NCI-H146 treated with DMSO at 0.1 percent for 48 hours (cell line): ENCODE measurements at regions not wholly inside any gene's neighbourhood (a gene's known extent, or its start where the extent isn't known, plus 50 kb on each side); places are given as distances from the start of the nearest gene placed in this dataset.
A peak's percentile ranks its signal among the peaks of the same experiment; 100 is the strongest.

Experiments used
- DNase-seq: peaks from one replicate; lab custom pipeline; 2025; ENCODE audit not compliant: unreplicated experiment; lab: John Stamatoyannopoulos, UW

GRCh38 chr6:23339268-23339667 is 769.9 kb downstream of the HDGFL1 start:
- DNase-seq = no peak

DNA sequence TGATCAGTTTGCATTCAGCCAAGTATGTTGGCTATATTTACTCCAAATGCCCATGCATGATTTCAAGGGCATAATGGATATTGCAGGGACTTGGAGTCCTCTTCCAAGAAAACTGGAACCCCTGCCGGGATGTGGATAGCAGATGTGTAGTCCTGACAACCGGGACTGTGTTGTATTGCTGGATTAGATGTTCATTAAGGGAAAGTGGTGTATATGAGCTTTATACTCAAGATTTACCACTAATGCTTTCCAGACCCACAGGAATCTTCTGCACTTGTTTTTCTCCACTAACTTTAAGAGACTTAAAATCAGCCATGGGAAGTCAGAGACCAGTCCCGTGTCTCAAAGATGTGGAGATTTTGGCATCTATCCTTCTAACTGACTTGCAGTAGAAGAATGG is 770.9 kb downstream of the HDGFL1 start:
- DNase-seq = no peak

- no peak for DNase-seq
Measured at GRCh38 chr6:23343610-23344306, 774.4 kb downstream of the HDGFL1 start.

GRCh38 chr6:23348185-23348584 is 777.8 kb upstream of the NRSN1 start:
- no peak for DNase-seq

DNA sequence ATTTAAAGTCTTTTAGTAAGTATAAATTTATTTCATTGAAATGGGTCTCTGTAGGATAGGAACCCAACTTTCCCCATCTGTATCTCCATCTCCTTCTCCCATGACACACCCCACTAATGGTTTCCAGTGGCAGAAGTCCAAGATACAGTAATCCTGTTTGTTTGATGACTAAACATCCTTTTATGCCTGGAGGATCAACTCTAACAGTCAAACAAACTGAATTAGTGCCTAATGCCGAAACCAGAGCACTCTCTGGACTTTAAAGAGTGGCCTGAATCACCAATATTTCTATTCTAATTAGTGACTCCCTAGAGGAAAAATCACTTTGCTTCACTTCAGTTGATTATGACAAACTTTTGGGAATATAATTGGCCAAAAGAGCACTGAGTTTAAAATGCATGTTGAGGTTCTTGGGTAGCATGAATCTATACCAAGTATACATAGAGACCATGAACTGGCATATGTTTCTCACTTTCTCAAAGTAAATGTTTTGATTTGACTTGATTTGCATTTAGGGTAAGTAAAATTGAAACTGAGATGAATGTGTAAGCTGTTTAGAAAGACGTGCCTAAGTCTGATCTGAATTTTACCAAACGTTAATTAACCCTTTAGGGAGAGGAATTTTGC is 776.4 kb upstream of the NRSN1 start:
- peak; percentile 47 for DNase-seq

DNA sequence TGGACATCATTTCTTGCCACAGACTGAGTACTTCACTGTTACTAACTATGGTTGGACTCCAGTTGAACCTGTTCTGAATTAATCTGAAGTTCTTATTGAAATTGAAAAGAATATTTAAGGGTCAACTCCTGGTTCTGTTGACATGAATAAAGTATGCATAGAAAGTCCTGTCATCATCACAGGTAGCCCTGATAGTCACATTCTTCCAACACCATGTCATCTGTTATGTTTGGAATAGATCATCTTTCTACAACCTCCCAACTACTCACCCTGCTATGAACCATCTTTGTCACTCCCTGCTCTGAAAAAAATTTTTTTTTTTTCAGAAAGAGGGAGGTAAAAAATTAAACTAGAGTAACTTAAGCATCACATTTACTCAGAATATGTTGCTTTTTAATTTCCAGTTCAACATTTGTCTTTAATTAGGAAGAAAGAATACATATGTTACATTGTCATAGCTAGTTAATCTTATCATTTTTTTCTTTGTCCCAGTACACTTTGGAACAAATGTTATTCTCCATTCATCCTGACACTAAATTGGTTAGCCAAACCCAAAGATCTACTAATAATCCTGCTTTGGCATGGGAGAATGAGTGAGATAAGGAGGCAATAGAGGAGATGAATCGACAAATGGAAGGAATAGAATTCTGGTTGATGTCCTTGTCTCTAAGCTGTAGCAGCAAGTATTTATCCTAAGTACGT is 775.1 kb upstream of the NRSN1 start:
- DNase-seq = no peak

DNA sequence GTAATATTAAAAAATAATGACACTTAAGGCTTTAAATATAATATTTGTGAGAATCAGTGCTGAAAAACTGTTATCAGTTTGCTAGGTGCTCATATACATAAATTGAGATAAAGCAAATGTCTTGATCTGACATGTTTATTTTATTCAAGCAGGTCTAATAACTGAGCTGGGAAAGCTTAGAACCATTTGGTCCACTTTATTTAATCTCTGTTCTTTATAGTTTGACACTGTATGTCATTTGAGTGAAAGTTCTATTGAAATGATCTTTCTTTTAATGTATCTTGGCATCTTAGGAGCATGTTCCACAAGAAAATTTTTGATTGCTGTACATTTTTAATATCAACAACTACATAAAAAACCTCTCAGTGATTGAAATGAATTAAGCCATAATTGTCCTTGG is 772.0 kb upstream of the NRSN1 start:
- DNase-seq = no peak

- DNase-seq = no peak
Measured at GRCh38 chr6:23357185-23357766, 768.7 kb upstream of the NRSN1 start.

DNA sequence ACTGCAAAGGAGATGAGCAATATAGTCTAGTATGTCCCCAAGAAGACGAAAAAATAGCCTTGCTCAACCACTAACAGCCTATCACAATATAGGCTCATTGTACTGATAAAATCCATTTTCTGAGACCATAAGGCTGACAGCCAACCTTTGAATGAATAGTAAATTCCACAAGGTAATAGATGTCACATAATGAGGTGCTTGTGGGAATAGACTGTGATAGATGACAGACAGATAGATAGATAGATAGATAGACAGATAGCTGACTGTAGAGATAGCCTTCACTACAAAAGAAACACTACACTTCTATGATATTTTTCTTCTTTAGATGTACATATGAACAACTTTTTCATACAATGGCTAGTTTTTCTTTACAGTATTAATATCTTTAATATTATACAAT is 760.3 kb upstream of the NRSN1 start:
- no peak for DNase-seq

DNA sequence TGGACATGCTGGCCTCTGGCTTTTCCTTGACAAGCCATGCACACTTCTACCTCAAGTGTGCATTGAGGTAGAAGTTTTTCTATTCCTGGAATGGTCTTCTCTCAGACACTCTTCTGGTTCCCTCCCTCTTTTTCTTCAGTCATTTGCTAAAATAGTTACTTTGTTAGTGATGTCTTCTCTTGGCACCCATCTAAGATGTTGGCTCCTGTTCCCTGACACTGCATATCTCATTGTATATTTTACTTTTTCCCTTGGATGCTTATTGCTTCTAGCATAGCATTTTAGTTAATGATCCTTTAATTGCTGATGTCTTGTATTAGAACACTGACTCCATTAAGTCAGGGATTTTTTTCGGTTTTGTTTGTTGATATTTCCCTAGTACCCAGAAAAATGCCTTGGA is 758.7 kb upstream of the NRSN1 start:
- DNase-seq = no peak

GRCh38 chr6:23368557-23368956 is 757.5 kb upstream of the NRSN1 start:
- DNase-seq = no peak

DNA sequence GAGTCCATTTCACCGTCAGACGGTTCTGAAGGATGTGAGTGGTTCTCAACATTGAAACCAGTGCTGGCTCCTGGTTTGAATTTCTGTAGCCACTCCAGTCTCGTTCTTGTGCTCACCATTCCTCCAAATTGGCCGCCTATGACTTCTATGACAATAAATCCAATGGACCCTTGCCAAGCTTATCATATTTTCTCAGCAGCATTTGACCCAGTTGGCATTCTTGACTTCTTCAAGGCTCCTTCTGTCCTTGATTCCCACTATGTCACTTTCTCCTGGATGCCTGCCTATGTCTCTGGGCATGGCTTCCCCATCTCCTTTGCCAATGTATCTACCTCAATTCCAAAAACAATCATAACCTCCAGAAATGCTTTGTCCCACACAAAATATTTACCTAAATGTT is 756.0 kb upstream of the NRSN1 start:
- no peak for DNase-seq

- peak; percentile 25 for DNase-seq
Measured at GRCh38 chr6:23371132-23371915, 754.7 kb upstream of the NRSN1 start.

- DNase-seq = no peak
Measured at GRCh38 chr6:23377830-23378229, 748.2 kb upstream of the NRSN1 start.

- no peak for DNase-seq
Measured at GRCh38 chr6:23380465-23380864, 745.5 kb upstream of the NRSN1 start.

DNA sequence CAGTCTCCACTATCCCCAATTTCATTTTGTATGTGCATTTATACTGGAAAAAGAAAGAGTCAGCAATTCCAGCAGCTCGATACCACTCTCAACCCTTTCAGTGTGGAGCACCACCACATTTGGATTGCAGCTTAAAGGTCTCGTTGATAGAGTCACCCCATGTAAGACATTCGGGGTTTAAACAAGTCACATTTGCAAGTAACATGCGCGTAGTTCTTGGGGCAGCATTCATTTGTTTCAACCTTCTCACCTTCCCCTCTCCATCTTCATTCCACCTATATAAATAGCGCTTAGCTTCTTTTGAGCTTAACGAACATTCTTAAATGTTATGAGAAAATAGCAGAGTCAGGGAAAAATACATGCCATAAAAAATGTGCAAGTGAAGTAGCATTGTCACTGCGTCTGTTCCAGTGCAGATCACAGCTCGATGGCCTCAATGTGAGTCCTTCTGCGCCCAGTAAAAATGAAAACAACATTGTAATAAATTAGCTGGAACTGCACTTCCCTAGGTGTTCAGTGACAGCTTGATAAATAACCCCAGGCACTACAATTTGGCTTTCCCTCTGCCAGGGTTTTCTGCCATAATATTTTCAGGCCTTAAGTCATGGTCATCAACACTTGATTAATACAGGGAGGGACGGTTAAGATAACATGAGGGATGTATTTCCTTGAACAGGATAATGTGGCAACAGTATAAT is 737.8 kb upstream of the NRSN1 start:
- DNase-seq = no peak

DNA sequence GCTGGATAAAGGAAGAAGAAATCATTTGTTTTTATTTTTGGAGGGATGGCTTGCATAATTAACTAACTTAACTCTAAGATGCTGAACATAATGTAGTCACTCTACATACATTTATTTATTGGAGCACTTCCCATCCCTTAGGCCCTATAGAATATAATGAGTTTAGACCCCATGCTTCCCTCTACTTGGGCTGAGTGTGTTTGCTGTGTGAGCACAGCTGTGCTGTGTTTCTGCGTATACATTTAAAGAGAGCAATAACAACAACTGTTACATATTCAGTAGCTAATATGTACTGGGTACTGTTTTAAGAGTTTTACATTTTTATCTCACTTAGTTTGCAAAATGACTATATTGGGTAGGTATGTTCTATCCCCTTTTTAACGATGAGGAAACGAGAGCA is 736.6 kb upstream of the NRSN1 start:
- no peak for DNase-seq

DNA sequence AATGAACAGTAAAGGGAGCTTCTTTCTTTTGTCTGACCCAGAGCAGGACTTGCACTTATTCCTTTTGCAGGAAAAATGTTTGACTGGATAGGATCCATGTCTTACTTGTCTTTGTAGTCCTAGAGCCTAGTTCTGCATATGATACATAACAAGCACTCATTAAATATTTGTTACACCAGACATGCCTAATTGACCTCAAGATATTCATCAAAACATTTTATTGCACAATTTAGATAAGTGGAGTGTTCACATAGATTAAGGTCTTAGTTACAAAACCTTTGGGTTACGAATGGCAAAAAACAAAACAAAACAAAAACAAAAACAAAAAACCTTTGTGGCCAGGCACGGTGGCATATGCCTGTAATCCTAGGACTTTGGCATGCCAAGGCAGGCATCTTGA is 735.8 kb upstream of the NRSN1 start:
- DNase-seq = no peak

DNA sequence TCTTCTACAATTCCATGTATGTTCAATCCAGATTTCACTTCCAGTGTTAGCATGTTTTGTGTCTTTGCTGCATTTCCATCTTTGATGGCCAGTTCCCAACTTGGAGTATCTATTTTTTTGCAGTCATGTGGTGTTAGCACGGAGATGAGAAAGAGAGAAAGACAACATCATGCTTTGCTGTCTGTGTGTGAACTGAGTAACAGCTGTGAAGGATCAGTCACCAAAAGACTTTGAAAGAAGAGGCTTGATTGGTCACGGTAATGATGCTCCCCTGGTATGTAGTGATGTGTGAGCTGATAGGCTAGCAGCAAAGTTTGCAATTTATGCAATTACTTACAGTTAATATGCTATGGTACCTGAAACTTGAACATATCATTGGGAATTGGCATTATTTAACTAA is 731.3 kb upstream of the NRSN1 start:
- no peak for DNase-seq

DNA sequence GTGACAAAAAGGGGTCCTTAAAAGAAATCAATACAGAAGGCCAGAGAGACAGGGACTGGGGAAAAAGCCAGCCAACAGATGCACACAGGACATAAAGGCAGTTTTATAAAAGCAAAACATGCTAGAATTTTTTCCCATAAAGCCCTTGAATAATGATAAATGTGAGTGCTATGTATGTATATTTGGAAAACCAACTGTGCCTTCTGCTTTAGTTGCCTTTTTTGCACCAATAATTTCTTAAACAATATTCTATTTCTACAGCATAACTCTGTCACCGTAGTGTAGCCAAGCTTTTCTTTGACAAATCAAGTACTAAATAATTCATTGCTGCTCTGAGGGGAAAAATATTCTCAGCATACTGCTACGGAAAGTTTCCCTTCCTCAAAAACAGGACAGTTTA is 730.6 kb upstream of the NRSN1 start:
- no peak for DNase-seq

DNA sequence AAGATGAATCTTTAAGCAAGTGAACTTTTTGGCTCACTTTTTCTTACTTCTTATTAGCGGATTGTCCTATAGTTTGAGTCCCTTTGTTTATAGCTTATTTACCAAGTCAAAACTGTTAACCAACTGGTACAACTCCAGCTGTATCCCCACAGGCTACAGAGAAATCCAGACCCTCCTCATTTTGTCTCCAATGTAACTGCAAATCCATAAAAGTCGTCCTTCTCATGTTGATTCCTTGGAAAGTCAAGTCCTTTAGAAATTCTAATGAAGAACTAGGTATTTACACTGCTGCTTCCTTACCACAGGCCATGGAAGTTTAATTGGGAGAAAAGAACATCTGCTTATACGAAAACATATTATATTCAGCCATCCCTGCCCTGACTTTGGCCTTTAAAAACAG is 729.1 kb upstream of the NRSN1 start:
- DNase-seq = no peak
